Epidermal melanocyte (primary cell): ENCODE measurements at regions not wholly inside any gene's neighbourhood (a gene's known extent, or its start where the extent isn't known, plus 50 kb on each side); places are given as distances from the start of the nearest gene placed in this dataset.

ENCODE experiments used
- DNase-seq: peaks from one replicate; pipeline ENCODE4 v3.0.0; 2011; ENCODE audit warnings: low spot score; ENCODE audit not compliant: insufficient read length

DNA sequence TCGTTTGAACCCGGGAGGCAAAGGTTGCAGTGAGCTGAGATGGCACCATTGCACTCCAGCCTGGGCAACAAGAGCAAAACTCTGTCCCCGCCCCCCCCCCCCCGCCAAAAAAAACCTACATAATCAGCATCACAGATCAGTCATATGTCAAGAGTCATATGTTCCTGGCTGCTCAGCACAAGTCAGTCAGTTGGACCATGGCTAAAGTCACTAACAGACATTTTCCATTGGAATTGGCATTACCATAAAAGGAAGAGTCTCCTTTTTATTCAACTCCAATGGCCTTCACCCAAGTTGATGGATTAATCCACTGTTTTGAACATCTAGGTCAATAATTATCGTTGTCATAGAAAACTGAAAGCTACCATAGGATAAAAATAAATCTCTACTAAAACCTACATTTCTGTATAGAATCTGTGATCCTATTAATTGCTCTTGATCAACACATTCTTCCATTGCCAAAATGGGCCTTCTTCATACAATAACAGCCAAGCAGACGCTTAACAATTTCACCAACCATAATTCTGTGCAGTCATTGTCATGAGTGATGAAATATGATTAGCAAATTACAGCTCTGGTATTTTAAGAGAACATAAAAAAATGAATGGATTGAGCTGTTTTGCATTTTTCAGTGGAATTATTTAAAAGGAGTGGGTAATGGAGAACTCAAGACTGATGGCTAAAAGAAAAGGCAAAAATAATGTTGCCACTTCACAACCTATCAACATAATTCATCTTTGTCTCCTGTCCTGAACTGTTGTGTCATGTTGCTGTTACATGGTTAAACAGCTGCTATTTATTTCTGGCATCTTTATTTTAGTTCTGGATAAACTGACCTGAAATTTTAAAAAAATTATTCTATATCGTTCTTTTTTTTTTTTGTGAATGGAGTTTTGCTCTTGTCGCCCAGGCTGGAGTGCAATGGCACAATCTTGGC, 555.5 kb upstream of the JARID2 start:
- DNase-seq, result no peak

DNA sequence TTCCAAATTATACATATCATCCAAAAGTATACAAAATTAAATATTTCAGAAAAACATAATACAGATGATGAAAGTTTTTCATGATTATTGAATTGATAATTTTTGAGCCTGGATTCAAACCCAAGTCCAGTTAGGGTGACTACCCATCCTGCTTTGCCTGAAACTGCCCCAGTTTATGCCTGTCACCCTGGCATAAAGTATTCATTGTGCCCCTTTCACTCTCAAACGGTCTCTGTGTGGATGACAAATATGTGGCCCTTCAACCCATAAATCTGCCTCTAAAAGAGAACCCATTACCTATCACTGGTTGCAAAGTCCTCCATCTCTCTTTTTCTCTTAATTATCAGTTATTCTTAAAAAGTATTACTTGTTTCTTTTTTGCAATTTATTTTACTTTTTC, 553.7 kb upstream of the JARID2 start:
- no peak for DNase-seq

DNA sequence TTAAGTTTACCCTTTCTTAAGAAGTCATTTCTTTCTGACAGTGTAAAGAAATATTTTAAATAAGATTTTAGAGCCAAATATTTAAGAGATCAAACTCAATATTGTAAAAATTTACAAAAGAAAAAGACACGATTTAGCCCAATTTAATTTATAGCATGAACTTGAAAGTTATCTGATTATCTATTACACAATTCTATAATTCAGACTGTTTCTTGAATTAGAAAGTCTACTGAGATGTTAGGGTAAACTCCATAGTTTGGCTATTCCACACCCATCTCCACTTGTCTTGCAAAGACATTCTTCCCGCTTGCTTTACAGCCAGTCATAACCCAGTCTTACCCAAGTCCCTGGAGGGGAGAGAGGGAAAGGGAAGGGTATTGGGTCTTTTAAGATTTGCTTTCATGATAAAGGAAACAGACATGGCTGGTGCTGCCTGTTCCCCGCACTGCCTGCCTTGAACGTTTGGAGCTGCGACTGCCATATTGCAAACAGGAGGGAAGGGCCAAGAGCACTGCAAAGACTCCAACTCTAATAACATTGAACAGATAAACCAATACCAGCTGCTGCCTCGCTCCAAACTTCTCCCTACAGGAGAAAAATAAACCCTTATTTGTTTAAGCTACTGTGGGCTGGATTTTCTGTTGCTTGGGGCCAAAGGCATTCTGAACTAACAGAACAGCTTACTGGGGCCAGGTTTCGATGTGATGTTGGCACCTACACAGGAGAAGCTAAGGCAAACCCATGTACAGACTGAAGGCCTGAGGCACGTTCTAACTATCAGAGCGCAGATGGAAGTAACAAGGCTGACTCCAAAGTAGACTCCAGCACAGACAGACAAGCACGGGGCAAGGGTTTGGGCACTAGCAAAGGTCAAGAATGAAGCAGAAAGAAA, 552.3 kb upstream of the JARID2 start:
- no peak for DNase-seq

DNA sequence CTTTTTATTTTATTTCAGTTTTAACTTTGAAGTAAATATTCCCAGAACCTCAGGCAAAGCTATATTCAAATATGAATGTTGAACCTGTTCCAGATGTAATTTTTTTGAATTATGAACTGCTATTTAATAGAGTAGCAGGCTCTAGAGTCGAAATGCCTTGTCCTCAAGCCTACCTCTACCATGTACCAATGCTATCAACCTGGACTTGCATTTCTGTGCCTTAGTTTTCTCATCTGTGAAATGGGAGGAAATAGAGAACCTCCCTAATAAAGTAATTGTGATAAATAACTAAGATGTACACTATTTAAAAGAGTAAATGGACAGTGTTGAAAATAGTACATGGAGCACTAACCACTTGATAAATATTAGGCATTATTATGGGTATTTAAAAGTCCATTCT, 551.6 kb upstream of the JARID2 start:
- no peak for DNase-seq

DNA sequence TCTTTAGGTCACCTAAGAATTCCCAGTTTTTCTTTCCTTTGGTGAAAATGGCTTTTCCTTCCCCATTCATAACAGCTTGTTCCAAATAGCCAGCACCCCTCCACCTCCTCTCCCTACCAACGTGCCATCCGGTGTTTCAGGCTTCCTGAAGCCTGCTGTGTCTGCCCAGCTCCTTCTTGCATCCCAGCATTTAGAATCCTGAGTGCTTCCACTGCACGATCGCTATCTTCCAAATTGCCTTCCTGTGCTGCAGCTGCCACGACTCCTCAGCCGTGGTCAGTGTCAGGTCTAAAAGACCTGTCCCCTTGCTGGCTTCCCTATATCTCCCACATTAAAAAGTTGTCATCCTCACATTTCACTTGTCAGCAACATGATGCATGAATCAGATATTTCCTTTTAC, 550.3 kb upstream of the JARID2 start:
- no peak for DNase-seq

DNA sequence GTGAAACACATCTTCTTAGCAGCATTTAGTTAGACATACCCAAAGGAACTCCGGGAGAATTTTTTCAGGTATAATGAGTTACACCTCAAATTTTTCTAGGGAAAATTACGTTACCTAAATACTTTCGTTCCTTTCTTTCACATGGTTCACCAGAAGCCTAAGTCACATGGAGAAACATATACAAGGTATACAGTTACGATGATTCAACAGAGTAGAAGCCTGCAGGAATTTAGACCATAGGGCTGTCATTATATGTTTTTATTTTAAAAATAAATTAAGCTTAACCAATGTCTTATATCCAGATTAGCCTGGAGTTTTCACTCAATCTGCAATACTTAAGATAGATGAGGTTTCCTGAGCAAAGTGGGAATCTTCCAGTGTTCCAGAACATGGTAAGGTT, 549.5 kb upstream of the JARID2 start:
- no peak for DNase-seq

DNA sequence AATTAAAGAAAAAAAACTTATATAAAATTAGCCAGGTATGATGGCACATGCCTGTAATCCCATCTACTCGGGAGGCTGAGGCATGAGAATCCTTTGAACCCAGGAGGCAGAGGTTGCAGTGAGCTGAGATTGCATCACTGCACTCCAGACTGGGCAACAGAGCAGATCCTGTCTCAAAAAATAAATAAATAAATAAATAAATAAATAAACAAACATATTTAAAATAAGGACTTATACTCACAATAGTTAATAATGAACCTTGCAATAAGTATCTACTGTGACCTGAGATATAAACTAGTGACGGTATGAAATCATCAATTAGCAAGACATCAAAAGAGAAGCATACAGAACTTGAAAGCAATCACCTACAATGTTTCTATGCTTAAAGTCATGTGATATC, 548.4 kb upstream of the JARID2 start:
- DNase-seq, result no peak

DNA sequence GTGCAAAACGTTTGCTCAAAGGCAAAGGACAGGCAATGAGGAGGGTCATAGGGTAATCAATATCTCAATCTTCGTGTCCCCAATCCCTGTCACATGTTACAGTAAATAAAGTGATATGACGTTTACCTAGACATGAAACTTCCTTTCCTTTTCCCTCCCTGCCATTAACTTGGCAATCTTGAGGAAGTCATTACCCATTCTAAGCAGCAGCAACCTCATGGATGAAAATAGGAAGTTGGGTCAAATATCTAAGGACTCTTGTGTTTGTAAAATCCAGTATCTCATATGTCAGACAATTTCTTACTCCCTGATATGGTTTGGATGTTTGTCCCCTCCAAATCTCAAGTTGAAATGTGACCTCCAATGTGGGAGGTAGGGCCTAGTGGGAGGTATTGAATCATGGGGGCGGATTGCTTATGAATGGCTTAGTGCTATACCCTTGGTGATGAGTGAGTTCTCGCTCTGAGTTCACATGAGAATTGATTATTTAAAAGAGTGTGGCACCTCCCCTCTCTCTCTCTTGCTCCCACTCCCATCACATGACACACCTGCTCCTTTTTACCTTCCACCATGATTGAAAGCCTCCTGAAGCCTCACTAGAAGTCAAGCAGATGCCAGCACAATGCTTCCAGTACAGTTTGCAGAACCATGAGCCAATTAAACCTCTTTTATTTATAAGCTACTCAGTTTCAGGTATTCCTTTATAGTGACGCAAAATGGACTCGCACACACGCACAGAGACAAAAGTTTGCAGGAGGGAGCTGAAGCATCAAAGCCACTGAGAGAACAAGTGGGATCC, 545.9 kb upstream of the JARID2 start:
- DNase-seq, result no peak

DNA sequence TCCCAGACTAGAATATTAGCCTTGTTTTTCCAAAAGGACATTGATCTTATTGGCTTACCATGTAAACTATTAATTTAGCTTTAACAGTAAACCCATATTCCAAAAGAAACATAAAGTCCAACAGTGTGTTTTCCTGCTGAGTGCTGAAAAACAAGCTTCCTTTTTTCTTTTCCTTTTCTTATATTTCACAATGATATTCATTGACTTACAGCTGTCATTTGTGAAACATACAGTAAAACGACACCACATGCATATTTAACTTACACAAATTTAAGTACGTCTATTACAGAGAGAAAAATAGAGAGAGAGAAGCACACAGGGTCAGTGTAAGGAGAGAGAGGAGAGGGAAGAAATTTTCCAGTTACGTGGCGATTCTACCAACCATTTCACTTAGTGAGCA, 543.9 kb upstream of the JARID2 start:
- DNase-seq, result no peak

DNA sequence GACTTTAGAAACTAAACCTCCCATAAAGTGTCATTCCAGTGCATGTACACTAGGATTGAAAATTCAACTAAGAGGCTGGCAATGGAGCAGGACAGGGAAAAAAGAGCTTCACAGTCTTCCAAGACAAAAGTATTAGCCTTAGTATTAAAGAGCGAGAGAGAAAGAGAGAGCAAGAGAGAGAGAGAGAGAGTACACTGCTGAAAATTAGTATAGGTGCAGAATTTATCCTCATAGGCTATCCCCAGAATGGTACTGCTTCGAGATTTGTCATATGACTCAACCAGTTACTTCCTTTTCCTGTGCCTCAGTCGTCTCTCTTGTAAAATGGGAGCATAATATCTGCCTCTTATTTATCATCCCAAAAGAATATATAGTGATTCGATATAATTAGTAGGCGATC, 543.2 kb upstream of the JARID2 start:
- no peak for DNase-seq

DNA sequence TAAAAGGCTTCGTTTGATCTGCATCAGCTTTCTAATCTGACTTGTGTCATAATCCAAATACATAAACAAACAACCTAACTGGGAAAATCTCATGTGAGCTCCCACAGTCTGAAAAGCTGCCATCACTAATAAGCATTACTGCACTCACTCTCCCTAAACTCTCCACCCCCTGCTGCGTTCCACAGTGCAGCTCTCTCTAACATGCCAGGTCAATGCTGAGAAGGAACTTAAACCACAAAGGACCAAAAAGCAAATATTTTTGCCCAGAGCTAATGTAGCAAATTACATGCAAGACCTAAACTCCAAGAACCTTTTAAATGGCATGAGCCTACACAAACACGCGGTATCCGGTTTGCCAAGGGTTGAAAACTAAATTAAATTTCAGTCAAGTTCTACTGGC, 542.3 kb upstream of the JARID2 start:
- no peak for DNase-seq

DNA sequence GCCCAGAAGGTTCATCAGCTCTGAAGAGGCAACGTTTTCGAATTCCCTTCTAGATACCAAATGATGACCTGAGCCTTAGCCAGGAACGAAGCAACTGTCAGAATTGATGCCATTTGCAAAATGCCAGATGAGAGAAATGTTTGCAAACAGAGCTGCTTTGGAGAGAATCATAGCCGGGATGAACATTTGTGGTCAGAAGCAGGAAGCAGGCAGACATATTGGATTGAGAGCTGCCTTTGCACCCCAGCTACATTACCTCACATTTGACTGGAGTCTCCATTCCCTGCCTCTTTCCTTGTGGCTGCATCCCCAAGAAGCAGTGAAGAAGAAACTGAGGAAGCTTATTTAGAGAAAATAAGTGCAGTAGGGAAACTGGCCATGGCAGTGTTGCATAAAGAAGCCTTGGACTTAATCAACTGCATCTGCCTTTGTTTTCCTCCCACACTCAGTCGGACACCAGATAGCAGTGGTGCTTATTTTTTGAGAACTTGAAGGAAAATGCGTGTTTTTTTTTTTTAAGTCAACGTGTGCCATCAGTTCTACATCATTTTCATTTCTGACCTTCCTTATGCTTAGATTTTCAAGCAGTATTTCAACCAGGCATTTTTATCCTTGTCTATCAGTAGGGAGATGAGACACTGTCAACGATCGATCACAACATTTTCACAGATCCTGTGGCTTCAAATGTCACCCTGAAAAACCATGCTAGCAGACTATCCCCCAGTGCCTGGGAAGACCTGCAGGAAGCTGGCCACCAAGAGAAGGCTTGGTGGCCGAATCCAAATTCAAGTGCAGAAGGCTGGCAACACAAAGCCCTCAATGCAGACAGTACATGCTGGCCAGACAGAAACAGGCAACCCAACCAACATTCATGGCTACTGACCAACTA, 541.2 kb upstream of the JARID2 start:
- DNase-seq, result no peak

DNA sequence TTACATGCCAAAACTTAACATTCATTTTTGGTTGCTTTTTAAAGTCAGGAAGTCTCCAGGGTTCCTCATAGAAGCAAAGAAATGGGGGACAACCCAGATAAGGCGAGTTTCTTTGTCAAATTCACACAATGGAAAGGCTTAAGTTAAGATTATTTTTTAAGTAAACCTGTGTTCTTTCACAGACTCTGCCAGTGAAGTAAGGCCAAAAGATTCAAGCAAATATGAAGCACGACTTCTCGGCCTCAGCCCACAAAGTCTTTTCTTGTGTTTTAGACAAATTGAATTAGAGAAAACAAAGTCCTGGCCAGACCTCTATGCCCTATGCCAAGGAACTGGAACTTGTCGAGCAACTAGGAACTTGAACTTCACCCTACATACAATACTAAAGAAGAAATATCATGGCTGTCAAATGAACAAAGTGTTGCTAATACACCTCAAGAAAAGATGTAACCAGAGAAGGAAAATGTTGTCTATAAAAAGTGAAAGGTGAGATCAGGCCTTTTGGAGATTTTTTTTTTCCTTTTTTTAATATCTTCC, 540.0 kb upstream of the JARID2 start:
- DNase-seq, result no peak

DNA sequence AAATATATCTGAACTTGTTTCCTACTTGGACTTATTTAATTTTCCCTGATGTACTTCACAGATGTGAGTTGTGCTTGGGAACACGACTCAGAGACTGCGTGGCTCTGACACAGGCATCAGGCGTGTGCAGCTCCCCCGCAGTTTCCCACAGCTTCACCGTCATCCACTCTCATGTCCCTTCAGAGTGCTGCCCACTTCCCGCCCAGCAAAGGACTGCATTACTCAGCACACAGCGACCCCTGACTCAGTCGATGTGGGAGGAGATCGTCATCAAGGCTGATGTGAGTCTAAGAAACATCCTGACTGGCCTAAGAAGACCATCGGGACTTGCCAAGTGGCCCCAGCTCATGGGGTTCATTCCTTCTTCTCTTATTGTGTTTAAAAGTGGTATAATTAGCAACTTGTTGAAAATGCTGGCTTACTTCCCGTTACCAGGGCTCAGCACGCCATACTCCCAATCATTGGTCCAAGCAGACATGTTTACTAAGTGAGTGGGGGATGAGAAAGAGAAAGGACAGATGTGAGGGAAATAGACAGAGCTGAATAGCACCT, 539.4 kb upstream of the JARID2 start:
- no peak for DNase-seq

DNA sequence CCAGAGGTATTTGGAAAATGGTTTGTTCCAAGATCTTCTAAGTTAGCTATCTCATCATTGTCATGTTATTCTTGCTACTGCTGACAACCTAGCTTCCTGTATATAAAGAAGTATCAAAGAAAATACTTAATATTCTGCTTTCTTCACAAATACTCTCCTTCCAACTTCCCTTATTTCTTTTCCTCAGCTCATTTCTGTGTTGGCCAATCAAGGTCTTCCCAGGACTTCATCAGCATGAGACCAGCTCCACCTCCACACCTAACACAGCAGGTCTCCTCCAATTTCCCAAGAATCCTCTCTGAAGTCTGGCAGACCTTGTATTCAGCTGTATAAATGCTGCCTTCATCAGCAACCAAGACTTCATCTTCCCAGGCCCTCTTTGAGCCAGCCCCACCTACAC, 538.6 kb upstream of the JARID2 start:
- no peak for DNase-seq

DNA sequence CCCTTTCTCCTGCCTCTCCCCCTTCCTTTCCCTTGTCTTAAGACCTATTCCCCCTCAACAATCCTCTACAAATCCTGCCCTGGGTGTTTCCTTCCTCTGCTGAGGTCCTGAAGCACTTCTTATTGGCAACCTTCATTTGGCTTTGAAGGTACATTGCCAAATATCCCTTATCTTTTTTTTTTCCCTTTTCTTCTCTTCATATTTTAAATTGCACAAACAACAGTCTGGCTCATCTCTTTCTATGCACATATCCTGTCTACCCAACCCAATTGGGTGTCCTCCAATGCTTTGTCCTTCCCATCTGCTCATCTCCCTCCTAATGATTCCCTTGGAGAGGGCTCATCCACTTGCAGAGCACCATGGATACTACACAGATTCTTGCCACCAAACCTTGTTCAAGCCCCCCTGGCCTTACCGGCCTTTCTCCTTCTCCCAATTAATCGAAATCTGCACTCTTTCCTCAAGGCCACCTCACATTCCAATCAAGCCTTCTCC, 537.9 kb upstream of the JARID2 start:
- no peak for DNase-seq

DNA sequence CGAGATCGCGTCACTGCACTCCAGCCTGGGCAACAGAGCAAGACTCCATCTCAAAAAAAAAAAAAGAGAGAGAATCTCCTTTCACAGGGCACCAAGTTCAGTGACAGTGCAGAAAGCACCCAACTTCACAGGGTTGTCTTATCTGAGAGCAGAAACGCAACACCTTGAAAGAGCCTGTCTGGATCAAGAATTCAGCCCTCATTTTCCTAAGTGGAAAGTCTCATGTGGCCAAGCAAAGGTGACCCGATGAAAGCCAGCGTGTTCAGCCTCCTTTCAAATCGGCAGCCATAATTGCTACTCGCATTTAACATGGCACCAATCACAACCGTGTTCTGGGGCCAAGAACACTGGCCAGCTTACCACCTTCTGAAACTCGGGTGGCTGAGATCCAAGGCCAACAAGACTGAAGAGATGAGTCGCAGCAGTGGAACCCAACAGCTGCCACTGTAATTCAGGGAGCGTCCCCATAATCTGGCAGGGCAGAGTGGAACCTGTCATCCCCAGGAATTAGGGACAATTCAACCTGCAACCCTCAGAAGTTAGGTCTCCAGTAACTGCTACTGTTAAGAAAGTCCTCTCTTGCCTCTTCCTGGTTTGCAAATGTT, 536.7 kb upstream of the JARID2 start:
- no peak for DNase-seq

DNA sequence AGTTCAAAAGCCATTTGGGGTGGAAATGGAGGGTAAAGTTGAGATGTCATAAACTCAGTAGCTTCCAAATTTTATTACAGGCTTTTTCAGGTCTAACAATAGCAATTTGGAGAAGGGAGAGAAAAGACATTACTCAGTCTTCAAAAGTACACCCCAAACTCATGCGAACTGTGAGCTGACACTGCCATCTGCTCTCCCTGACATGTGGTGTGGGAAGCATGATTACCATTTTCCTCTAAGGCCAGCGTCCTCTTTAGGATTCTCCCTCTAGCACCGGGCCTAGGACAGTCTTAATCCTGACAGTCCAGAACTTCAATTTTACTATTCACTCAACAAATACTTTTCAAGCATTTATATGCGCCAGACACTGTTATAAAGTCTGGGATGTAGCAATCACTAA, 536.0 kb upstream of the JARID2 start:
- no peak for DNase-seq

DNA sequence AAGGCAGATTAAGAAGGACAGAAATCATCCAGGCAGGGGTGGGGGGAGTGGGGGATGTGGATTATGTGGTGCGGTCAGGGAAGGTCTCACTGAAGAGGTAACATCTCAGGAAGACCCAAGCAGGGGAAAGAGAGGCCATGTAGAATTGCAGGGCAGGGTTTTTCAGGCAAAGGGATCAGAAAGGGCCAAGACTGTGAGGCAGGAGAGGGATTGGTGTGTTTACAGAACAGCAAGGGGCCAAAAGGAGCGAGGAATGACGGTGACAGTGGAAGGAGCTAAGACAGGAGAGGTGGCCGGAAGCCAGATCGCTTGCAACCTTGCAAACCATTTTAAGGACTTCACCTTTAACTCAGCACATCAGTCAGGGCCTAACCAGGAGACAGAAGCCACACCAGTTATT, 535.4 kb upstream of the JARID2 start:
- no peak for DNase-seq
